Ishikawa (cell line): ENCODE measurements at regions not wholly inside any gene's neighbourhood (a gene's known extent, or its start where the extent isn't known, plus 50 kb on each side); places are given as distances from the start of the nearest gene placed in this dataset.

ENCODE experiments used
- EGR1 ChIP-seq: IDR thresholded peaks from 2 replicates; pipeline ENCODE4 v1.6.1; 2012
- EP300 ChIP-seq: IDR thresholded peaks from 2 replicates; pipeline ENCODE4 v1.6.1; 2012; ENCODE audit warnings: borderline replicate concordance
- TAF1 ChIP-seq: IDR thresholded peaks from 2 replicates; pipeline ENCODE4 v1.6.1; 2012; ENCODE audit warnings: low read depth, mild to moderate bottlenecking

DNA sequence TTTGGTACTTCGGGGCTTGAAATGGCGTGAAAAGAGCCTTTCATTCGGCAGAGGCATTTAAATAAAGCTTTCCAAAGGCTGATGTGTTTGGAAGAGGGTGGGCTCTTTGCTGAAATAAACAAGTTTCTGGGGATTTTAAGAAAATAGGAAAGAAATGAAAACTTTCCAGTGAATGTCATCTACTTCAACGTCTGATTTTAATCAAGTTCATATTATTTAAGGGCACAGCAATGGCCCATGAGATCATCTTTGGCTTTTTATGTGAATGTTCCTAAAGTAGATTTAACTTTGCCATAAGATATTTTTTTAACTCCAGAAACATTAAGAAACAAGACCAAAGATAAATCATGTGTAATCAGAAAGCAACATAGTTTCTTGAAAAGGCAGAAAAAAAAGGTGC is 69.8 kb upstream of the TTC29 start:
- TF ChIP-seq TAF1 (no peak), EP300 (no peak), EGR1 (no peak)
